ENCODE measurements at regions not wholly inside any gene's neighbourhood (a gene's known extent, or its start where the extent isn't known, plus 50 kb on each side); places are given as distances from the start of the nearest gene placed in this dataset.

DNA sequence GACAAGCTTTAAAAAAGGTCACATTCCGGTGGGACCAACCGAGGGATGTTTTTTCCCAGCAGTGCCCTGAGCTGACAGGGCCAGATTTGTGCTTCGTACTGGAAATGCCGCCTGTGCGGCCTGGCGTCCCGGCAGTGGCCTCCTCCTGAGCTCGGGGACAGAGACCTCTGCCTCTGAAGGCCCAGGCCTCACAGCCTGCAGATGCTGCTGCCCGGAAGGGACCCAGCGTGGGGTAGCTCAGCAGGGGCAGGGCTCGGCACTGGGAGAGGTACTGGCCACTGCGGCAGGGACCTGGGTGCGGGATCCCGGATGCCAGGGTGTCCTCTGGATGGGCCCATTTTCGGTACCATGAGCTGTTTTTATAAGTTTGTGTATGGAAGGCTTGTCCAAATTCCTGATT is 52.4 kb upstream of the CFAP46 start:
- TF ChIP-seq, protein P1, sequence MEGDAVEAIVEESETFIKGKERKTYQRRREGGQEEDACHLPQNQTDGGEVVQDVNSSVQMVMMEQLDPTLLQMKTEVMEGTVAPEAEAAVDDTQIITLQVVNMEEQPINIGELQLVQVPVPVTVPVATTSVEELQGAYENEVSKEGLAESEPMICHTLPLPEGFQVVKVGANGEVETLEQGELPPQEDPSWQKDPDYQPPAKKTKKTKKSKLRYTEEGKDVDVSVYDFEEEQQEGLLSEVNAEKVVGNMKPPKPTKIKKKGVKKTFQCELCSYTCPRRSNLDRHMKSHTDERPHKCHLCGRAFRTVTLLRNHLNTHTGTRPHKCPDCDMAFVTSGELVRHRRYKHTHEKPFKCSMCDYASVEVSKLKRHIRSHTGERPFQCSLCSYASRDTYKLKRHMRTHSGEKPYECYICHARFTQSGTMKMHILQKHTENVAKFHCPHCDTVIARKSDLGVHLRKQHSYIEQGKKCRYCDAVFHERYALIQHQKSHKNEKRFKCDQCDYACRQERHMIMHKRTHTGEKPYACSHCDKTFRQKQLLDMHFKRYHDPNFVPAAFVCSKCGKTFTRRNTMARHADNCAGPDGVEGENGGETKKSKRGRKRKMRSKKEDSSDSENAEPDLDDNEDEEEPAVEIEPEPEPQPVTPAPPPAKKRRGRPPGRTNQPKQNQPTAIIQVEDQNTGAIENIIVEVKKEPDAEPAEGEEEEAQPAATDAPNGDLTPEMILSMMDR (IDR thresholded peaks at IDR 0.05) = no peak
- TF ChIP-seq POLR2A (IDR thresholded peaks at IDR 0.05) = no peak

Data from ovary (tissue), 3 donors.